Neural cell (in vitro differentiated cells): ENCODE measurements at regions not wholly inside any gene's neighbourhood (a gene's known extent, or its start where the extent isn't known, plus 50 kb on each side); places are given as distances from the start of the nearest gene placed in this dataset.

Experiments used
- H2AFZ ChIP-seq: fragments of 200-600, 300-800 bp; sonication (generic), shearing (Covaris generic); 2 replicates; pipeline ENCODE4 v1.6.0; 2014; ENCODE audit warnings: low read depth, mild to moderate bottlenecking, antibody characterized with exemption, low read length, moderate library complexity
- H3F3A ChIP-seq: fragments of 200-600 bp; shearing (Covaris generic); 2 replicates; pipeline ENCODE4 v1.6.1; 2016; ENCODE audit warnings: mild to moderate bottlenecking, moderate library complexity, mixed read lengths, antibody characterized with exemption, low read length; ENCODE audit not compliant: insufficient read depth, poor library complexity, severe bottlenecking
- H3K27ac ChIP-seq: fragments of 200-600, 300-800 bp; sonication (generic), shearing (Covaris generic); 2 replicates; pipeline ENCODE4 v1.5.1; 2014; ENCODE audit warnings: mild to moderate bottlenecking, low read length, moderate library complexity
- H3K27me3 ChIP-seq: fragments of 300-800, 200-600 bp; sonication (generic), shearing (Covaris generic); 2 replicates; pipeline ENCODE4 v1.6.0; 2014; ENCODE audit warnings: mild to moderate bottlenecking, low read depth, low read length, moderate library complexity; ENCODE audit not compliant: insufficient read depth
- H3K36me3 ChIP-seq: fragments of 300-800, 200-600 bp; sonication (generic), shearing (Covaris generic); 2 replicates; pipeline ENCODE4 v1.5.1; 2014; ENCODE audit warnings: mild to moderate bottlenecking, antibody characterized with exemption, low read length, moderate library complexity; ENCODE audit not compliant: insufficient read depth
- H3K4me2 ChIP-seq: fragments of 300-800, 200-600 bp; sonication (generic), shearing (Covaris generic); 2 replicates; pipeline ENCODE4 v1.6.0; 2014; ENCODE audit warnings: mild to moderate bottlenecking, low read length
- H3K4me3 ChIP-seq: fragments of 300-800, 200-600 bp; sonication (generic), shearing (Covaris generic); 2 replicates; pipeline ENCODE4 v1.5.1; 2014; ENCODE audit warnings: mild to moderate bottlenecking, low read length, moderate library complexity
- H3K79me2 ChIP-seq: fragments of 200-600 bp; shearing (Covaris generic); replicated peaks from 2 replicates; pipeline ENCODE4 v1.6.0; 2014; ENCODE audit warnings: mild to moderate bottlenecking, low read length, moderate library complexity; ENCODE audit not compliant: insufficient read depth
- H3K9ac ChIP-seq: fragments of 300-800, 200-600 bp; sonication (generic), shearing (Covaris generic); 2 replicates; pipeline ENCODE4 v1.6.1; 2016; ENCODE audit warnings: mild to moderate bottlenecking, low read length, mixed read lengths
- H3K9me2 ChIP-seq: fragments of 200-600 bp; shearing (Covaris generic); 2 replicates; pipeline ENCODE4 v1.6.1; 2016; ENCODE audit warnings: mild to moderate bottlenecking, low read length, mixed read lengths; ENCODE audit not compliant: insufficient read depth
- H3K9me3 ChIP-seq: fragments of 200-600, 300-800 bp; sonication (generic), shearing (Covaris generic); 2 replicates; pipeline ENCODE4 v1.6.1; 2016; ENCODE audit warnings: mild to moderate bottlenecking, mixed run types, low read length, moderate library complexity, mixed read lengths
- H4K20me1 ChIP-seq: fragments of 200-600 bp; shearing (Covaris generic); 2 replicates; pipeline ENCODE4 v1.6.1; 2016; ENCODE audit warnings: mild to moderate bottlenecking, mixed run types; ENCODE audit not compliant: insufficient read depth
- EP300 ChIP-seq: fragments of 450-650 bp; conservative IDR thresholded peaks from 2 replicates; pipeline ENCODE4 v1.6.1; 2014; ENCODE audit warnings: antibody characterized with exemption, mild to moderate bottlenecking, moderate library complexity; ENCODE audit not compliant: poor library complexity, severe bottlenecking
- EZH2 ChIP-seq: fragments of 200-600, 300-800 bp; shearing (Covaris generic), sonication (generic); IDR thresholded peaks from 2 replicates; pipeline ENCODE4 v1.6.1; 2014; ENCODE audit warnings: antibody characterized with exemption, low read length, borderline replicate concordance, mild to moderate bottlenecking; ENCODE audit not compliant: insufficient read depth, poor library complexity, severe bottlenecking
- MXI1 ChIP-seq: fragments of 450-650 bp; conservative IDR thresholded peaks from 2 replicates; pipeline ENCODE4 v1.6.1; 2014; ENCODE audit warnings: antibody characterized with exemption, mild to moderate bottlenecking; ENCODE audit not compliant: poor library complexity, severe bottlenecking
- POLR2AphosphoS5 ChIP-seq: IDR thresholded peaks from 2 replicates; pipeline ENCODE4 v1.6.1; 2012
- RAD21 ChIP-seq: fragments of 450-650 bp; conservative IDR thresholded peaks from 2 replicates; pipeline ENCODE4 v1.6.1; 2014; ENCODE audit warnings: antibody characterized with exemption, mild to moderate bottlenecking, moderate library complexity
- SMC3 ChIP-seq: fragments of 450-650 bp; conservative IDR thresholded peaks from 2 replicates; pipeline ENCODE4 v1.6.1; 2014; ENCODE audit warnings: antibody characterized with exemption, mild to moderate bottlenecking, moderate library complexity; ENCODE audit not compliant: poor library complexity
- TAF1 ChIP-seq: IDR thresholded peaks from 2 replicates; pipeline ENCODE4 v1.6.1; 2012; ENCODE audit warnings: low read depth
- TF ChIP-seq, protein P1 (sequence below): fragments of 450-650 bp; IDR thresholded peaks from 2 replicates; pipeline ENCODE4 v1.5.1; 2014; ENCODE audit warnings: antibody characterized with exemption, mild to moderate bottlenecking, moderate library complexity; ENCODE audit not compliant: poor library complexity, severe bottlenecking
- TF ChIP-seq, protein P2 (sequence below): IDR thresholded peaks from 2 replicates; pipeline ENCODE4 v1.6.1; 2012; ENCODE audit warnings: borderline replicate concordance

DNA sequence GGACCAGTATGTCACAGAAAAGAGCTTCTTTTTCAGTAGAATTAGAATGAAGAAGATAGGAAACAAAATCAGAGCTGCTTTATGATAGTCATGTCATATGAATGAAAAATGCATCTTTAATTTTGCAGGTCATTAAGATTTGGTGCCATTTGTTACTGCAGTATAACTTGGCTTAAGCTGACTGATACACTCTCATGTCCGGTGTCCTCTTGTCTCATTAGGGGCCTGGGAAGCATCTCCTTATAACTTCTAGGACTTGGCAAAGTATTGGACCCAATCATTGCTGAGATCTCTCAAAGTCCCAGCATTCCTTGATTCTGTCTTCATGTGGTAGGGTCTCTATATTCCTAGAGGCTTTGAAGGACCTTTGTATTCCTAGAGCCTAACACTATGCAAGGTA is 559.4 kb downstream of the TOX3 start:
- Histone ChIP-seq H3K9me2 (no peaks in the 10 kb centered on the region), H3K27ac (no peak overlapping the region), H3K9me3 (no peaks in the 10 kb centered on the region), H3F3A (no peaks in the 10 kb centered on the region), H3K9ac (no peak overlapping the region), H3K27me3 (no peaks in the 10 kb centered on the region), H2AFZ (no peak overlapping the region), H3K4me2 (no peak overlapping the region), H3K79me2 (no peaks in the 10 kb centered on the region), H4K20me1 (no peaks in the 10 kb centered on the region), H3K4me3 (no peak overlapping the region), H3K36me3 (no peaks in the 10 kb centered on the region)
- no peak for TF ChIP-seq POLR2AphosphoS5
- no peak for TF ChIP-seq MXI1
- no peak for TF ChIP-seq EP300
- TF ChIP-seq TAF1: no peak
- TF ChIP-seq SMC3: no peak
- TF ChIP-seq, protein P1, sequence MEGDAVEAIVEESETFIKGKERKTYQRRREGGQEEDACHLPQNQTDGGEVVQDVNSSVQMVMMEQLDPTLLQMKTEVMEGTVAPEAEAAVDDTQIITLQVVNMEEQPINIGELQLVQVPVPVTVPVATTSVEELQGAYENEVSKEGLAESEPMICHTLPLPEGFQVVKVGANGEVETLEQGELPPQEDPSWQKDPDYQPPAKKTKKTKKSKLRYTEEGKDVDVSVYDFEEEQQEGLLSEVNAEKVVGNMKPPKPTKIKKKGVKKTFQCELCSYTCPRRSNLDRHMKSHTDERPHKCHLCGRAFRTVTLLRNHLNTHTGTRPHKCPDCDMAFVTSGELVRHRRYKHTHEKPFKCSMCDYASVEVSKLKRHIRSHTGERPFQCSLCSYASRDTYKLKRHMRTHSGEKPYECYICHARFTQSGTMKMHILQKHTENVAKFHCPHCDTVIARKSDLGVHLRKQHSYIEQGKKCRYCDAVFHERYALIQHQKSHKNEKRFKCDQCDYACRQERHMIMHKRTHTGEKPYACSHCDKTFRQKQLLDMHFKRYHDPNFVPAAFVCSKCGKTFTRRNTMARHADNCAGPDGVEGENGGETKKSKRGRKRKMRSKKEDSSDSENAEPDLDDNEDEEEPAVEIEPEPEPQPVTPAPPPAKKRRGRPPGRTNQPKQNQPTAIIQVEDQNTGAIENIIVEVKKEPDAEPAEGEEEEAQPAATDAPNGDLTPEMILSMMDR: no peak

DNA sequence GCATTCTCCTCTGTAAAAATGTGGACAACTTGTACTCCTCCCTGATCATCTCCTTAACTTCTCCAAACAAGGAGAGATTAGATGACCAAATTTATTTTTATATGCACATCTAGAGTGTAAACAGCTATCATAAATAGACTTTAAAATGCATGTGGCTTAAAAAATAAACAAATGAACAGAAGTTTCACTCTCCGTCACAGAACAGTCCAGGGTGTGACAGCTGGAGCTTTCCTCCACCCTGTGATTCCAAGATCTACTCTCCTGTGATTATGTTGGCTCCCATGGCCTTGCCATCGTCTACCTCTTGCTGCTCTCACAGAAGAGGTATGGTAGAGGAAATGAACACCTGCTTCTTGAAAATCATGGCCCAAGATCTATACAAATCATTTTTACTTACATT is 560.2 kb downstream of the TOX3 start:
- Histone ChIP-seq H3K4me2 (no peak overlapping the region), H3K27ac (no peak overlapping the region), H3K9ac (no peak overlapping the region), H3K4me3 (no peak overlapping the region), H3K79me2 (no peaks in the 10 kb centered on the region), H4K20me1 (no peaks in the 10 kb centered on the region), H3K36me3 (no peaks in the 10 kb centered on the region), H2AFZ (no peak overlapping the region), H3F3A (no peaks in the 10 kb centered on the region), H3K9me2 (no peaks in the 10 kb centered on the region), H3K9me3 (no peaks in the 10 kb centered on the region), H3K27me3 (no peaks in the 10 kb centered on the region)
- no peak for TF ChIP-seq TAF1

DNA sequence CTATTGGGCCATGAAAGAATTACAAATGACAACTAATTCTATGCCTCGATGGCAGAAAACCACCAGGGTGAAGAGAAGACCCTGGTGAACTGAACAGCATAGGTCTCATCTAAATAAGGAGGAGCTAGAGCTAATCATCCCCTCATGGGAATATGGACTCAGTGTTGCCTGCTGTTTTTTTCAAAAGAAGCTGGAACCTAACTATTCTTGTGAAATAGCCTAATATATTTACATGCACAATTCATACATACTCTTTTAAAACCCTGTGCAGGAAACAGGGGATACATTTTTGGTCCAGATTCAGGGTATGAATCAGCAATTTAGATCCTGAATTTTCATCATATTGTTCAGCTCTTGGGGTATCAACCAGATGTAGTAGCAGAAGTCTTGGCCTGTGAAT is 560.6 kb downstream of the TOX3 start:
- Histone ChIP-seq H3K36me3 (no peaks in the 10 kb centered on the region), H3K9me3 (no peaks in the 10 kb centered on the region), H3K4me3 (no peak overlapping the region), H3F3A (no peaks in the 10 kb centered on the region), H3K27me3 (no peaks in the 10 kb centered on the region), H3K9me2 (no peaks in the 10 kb centered on the region), H3K79me2 (no peaks in the 10 kb centered on the region), H3K9ac (no peak overlapping the region), H2AFZ (no peak overlapping the region), H4K20me1 (no peaks in the 10 kb centered on the region), H3K4me2 (no peak overlapping the region), H3K27ac (no peak overlapping the region)
- TF ChIP-seq, protein P2, sequence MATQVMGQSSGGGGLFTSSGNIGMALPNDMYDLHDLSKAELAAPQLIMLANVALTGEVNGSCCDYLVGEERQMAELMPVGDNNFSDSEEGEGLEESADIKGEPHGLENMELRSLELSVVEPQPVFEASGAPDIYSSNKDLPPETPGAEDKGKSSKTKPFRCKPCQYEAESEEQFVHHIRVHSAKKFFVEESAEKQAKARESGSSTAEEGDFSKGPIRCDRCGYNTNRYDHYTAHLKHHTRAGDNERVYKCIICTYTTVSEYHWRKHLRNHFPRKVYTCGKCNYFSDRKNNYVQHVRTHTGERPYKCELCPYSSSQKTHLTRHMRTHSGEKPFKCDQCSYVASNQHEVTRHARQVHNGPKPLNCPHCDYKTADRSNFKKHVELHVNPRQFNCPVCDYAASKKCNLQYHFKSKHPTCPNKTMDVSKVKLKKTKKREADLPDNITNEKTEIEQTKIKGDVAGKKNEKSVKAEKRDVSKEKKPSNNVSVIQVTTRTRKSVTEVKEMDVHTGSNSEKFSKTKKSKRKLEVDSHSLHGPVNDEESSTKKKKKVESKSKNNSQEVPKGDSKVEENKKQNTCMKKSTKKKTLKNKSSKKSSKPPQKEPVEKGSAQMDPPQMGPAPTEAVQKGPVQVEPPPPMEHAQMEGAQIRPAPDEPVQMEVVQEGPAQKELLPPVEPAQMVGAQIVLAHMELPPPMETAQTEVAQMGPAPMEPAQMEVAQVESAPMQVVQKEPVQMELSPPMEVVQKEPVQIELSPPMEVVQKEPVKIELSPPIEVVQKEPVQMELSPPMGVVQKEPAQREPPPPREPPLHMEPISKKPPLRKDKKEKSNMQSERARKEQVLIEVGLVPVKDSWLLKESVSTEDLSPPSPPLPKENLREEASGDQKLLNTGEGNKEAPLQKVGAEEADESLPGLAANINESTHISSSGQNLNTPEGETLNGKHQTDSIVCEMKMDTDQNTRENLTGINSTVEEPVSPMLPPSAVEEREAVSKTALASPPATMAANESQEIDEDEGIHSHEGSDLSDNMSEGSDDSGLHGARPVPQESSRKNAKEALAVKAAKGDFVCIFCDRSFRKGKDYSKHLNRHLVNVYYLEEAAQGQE: no peak
- TF ChIP-seq, protein P1: no peak
- no peak for TF ChIP-seq SMC3
- TF ChIP-seq EZH2: no peak
- no peak for TF ChIP-seq TAF1
- no peak for TF ChIP-seq MXI1
- no peak for TF ChIP-seq EP300
- no peak for TF ChIP-seq RAD21
- TF ChIP-seq POLR2AphosphoS5: no peak
